HEK293 (cell line): ENCODE measurements at regions not wholly inside any gene's neighbourhood (a gene's known extent, or its start where the extent isn't known, plus 50 kb on each side); places are given as distances from the start of the nearest gene placed in this dataset.

ENCODE experiments used
- CTCF ChIA-PET: fragments of 350-600 bp; formaldehyde crosslinking; extraction: SDS; loops from one replicate; lab custom pipeline; 2021; ENCODE audit warnings: antibody characterized with exemption; lab: Yijun Ruan, JAX
- POLR2A ChIA-PET: fragments of 300-600 bp; formaldehyde crosslinking; extraction: SDS; loops from one replicate; lab custom pipeline; 2020; ENCODE audit warnings: antibody characterized with exemption, inconsistent platforms; lab: Yijun Ruan, JAX
- H3K27ac ChIP-seq: fragments of 200-500 bp; sonication (Bioruptor generic); 2 replicates; pipeline ENCODE4 v1.5.1; 2014; ENCODE audit warnings: low read depth, low read length, control low read depth, inconsistent platforms; ENCODE audit errors: extremely low read depth
- H3K36me3 ChIP-seq, 2 experiments: fragments of 200-500 bp in 1 of 2; sonication (Bioruptor generic) in 1 of 2; 1 replicate in 1 of 2; 2 replicates in 1 of 2; pipeline ENCODE4 v1.5.1; 2014 to 2017; ENCODE audit warnings: inconsistent platforms in 2 of 2, low read length in 2 of 2; ENCODE audit not compliant: control insufficient read depth in 2 of 2, insufficient read depth in 1 of 2
- H3K4me1 ChIP-seq: fragments of 200-500 bp; sonication (Bioruptor generic); 2 replicates; pipeline ENCODE4 v1.5.1; 2014; ENCODE audit warnings: mild to moderate bottlenecking, low read length, inconsistent platforms; ENCODE audit not compliant: control insufficient read depth, insufficient read depth
- H3K4me3 ChIP-seq: 2 replicates; pipeline ENCODE4 v1.5.1; 2011; ENCODE audit warnings: low read depth, mild to moderate bottlenecking, control low read depth, low read length, moderate library complexity
- H3K9me3 ChIP-seq: fragments of 200-500 bp; sonication (Bioruptor generic); 2 replicates; pipeline ENCODE4 v1.5.1; 2014; ENCODE audit warnings: low read depth, low read length, inconsistent platforms; ENCODE audit not compliant: control insufficient read depth, insufficient read depth
- GFI1B ChIP-seq: fragments of 450-650 bp; formaldehyde crosslinking; IDR thresholded peaks from 2 replicates; pipeline ENCODE4 v1.5.1; 2016; ENCODE audit warnings: missing biosample characterization, missing genetic modification characterization
- GLI4 ChIP-seq: fragments of 450-650 bp; formaldehyde crosslinking; IDR thresholded peaks from 2 replicates; pipeline ENCODE4 v1.5.1; 2016; ENCODE audit warnings: missing biosample characterization, missing genetic modification characterization
- HOXA7 ChIP-seq: sonication (generic); formaldehyde crosslinking; IDR thresholded peaks from 2 replicates; pipeline ENCODE4 v1.8.1; 2022; ENCODE audit warnings: missing genetic modification reagents, borderline replicate concordance
- KLF7 ChIP-seq: fragments of 450-650 bp; formaldehyde crosslinking; IDR thresholded peaks from 2 replicates; pipeline ENCODE4 v1.5.1; 2016; ENCODE audit warnings: missing biosample characterization, missing genetic modification characterization, borderline replicate concordance
- MEIS1 ChIP-seq: sonication (generic); formaldehyde crosslinking; IDR thresholded peaks from 2 replicates; pipeline ENCODE4 v1.8.1; 2022; ENCODE audit warnings: missing genetic modification reagents, mild to moderate bottlenecking, borderline replicate concordance
- MYNN ChIP-seq: fragments of 450-650 bp; formaldehyde crosslinking; IDR thresholded peaks from 2 replicates; pipeline ENCODE4 v1.5.1; 2016; ENCODE audit warnings: missing biosample characterization, missing genetic modification characterization, borderline replicate concordance
- ZBTB48 ChIP-seq: fragments of 450-650 bp; formaldehyde crosslinking; IDR thresholded peaks from 2 replicates; pipeline ENCODE4 v1.5.1; 2016; ENCODE audit warnings: missing biosample characterization, missing genetic modification characterization
- ZBTB8A ChIP-seq: fragments of 450-650 bp; formaldehyde crosslinking; IDR thresholded peaks from 2 replicates; pipeline ENCODE4 v1.5.1; 2016; ENCODE audit warnings: missing biosample characterization, missing genetic modification characterization
- ZNF121 ChIP-seq: fragments of 450-650 bp; formaldehyde crosslinking; IDR thresholded peaks from 2 replicates; pipeline ENCODE4 v1.5.1; 2016; ENCODE audit warnings: missing biosample characterization, missing genetic modification characterization
- ZNF391 ChIP-seq: fragments of 450-650 bp; formaldehyde crosslinking; IDR thresholded peaks from 2 replicates; pipeline ENCODE4 v1.5.1; 2016; ENCODE audit warnings: low read depth, missing biosample characterization, missing genetic modification characterization, borderline replicate concordance
- ZNF501 ChIP-seq: fragments of 450-650 bp; formaldehyde crosslinking; IDR thresholded peaks from 2 replicates; pipeline ENCODE4 v1.5.1; 2016; ENCODE audit warnings: missing biosample characterization, missing genetic modification characterization
- ZNF548 ChIP-seq: fragments of 450-650 bp; formaldehyde crosslinking; IDR thresholded peaks from 2 replicates; pipeline ENCODE4 v1.5.1; 2016; ENCODE audit warnings: missing biosample characterization, missing genetic modification characterization
- ZNF555 ChIP-seq: fragments of 450-650 bp; formaldehyde crosslinking; conservative IDR thresholded peaks from 2 replicates; pipeline ENCODE4 v1.5.1; 2017; ENCODE audit warnings: missing biosample characterization, mild to moderate bottlenecking, missing genetic modification characterization, inconsistent platforms
- ZNF623 ChIP-seq: fragments of 450-650 bp; formaldehyde crosslinking; IDR thresholded peaks from 2 replicates; pipeline ENCODE4 v1.5.1; 2016; ENCODE audit warnings: missing biosample characterization, missing genetic modification characterization
- ZNF670 ChIP-seq: fragments of 450-650 bp; formaldehyde crosslinking; IDR thresholded peaks from 2 replicates; pipeline ENCODE4 v1.5.1; 2016; ENCODE audit warnings: missing biosample characterization, missing genetic modification characterization, low read depth
- ZNF768 ChIP-seq: fragments of 450-650 bp; formaldehyde crosslinking; IDR thresholded peaks from 2 replicates; pipeline ENCODE4 v1.5.1; 2018; ENCODE audit warnings: missing biosample characterization, mild to moderate bottlenecking, missing genetic modification characterization
- ZNF776 ChIP-seq: fragments of 450-650 bp; formaldehyde crosslinking; IDR thresholded peaks from 2 replicates; pipeline ENCODE4 v1.5.0; 2017; ENCODE audit warnings: missing biosample characterization, missing genetic modification characterization, borderline replicate concordance
- ZNF777 ChIP-seq: fragments of 450-650 bp; formaldehyde crosslinking; IDR thresholded peaks from 2 replicates; pipeline ENCODE4 v1.5.1; 2017; ENCODE audit warnings: missing biosample characterization, missing genetic modification characterization, borderline replicate concordance
- ZNF830 ChIP-seq: fragments of 450-650 bp; IDR thresholded peaks from 2 replicates; pipeline ENCODE4 v1.5.0; 2018; ENCODE audit warnings: missing biosample characterization, missing genetic modification characterization, low read depth, mild to moderate bottlenecking, moderate library complexity
- TF ChIP-seq, protein P1 (sequence below): fragments of 450-650 bp; formaldehyde crosslinking; IDR thresholded peaks from 2 replicates; pipeline ENCODE4 v1.5.1; 2016; ENCODE audit warnings: missing biosample characterization, missing genetic modification characterization
- TF ChIP-seq, protein P2 (sequence below): fragments of 450-650 bp; formaldehyde crosslinking; IDR thresholded peaks from 2 replicates; pipeline ENCODE4 v1.5.1; 2016; ENCODE audit warnings: missing biosample characterization, missing genetic modification characterization
- TF ChIP-seq, protein P3 (sequence below): fragments of 450-650 bp; formaldehyde crosslinking; IDR thresholded peaks from 2 replicates; pipeline ENCODE4 v1.5.1; 2016; ENCODE audit warnings: missing biosample characterization, missing genetic modification characterization
- TF ChIP-seq, protein P4 (sequence below): fragments of 450-650 bp; formaldehyde crosslinking; IDR thresholded peaks from 2 replicates; pipeline ENCODE4 v1.5.1; 2016; ENCODE audit warnings: missing biosample characterization, missing genetic modification characterization, low read depth

DNA sequence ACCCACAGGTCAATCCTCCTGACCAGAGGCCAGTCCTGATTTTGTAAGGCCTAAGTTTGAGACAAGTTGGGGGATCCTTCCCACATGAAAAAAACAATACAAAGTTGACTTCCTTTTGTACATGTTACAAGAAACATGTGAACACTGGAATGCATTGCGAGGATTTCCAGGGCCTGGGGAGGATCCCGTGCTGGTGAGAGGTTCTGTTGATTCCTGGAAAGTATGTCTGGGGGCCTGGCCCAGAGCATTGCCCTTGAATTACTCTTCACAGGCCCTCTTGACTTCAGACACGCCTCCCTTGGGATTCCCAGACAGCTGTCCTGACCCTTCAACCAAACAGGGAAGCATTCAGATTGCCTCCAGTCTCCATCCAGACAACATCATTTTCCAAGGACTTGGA lies 234.2 kb upstream of the IRX2 start:
- H3K9me3 ChIP-seq = no peaks in the 10 kb centered on the region
- H3K4me1 ChIP-seq = no peaks in the 10 kb centered on the region
- ChIA-PET POLR2A (no interaction called here), CTCF (no interaction called here)
- H3K36me3 ChIP-seq = no peaks in the 10 kb centered on the region
- no peak overlapping the region for H3K4me3 ChIP-seq
- no peak overlapping the region for H3K27ac ChIP-seq
- TF ChIP-seq ZNF623 (tag by site-specific recombination) = no peak
- TF ChIP-seq GFI1B (tag by site-specific recombination) = no peak
- TF ChIP-seq ZNF670 (tag by site-specific recombination) = no peak
- TF ChIP-seq GLI4 (tag by site-specific recombination) = no peak
- no peak for TF ChIP-seq ZNF555 (tag by site-specific recombination)
- TF ChIP-seq ZNF776 (tag by site-specific recombination) = no peak

DNA sequence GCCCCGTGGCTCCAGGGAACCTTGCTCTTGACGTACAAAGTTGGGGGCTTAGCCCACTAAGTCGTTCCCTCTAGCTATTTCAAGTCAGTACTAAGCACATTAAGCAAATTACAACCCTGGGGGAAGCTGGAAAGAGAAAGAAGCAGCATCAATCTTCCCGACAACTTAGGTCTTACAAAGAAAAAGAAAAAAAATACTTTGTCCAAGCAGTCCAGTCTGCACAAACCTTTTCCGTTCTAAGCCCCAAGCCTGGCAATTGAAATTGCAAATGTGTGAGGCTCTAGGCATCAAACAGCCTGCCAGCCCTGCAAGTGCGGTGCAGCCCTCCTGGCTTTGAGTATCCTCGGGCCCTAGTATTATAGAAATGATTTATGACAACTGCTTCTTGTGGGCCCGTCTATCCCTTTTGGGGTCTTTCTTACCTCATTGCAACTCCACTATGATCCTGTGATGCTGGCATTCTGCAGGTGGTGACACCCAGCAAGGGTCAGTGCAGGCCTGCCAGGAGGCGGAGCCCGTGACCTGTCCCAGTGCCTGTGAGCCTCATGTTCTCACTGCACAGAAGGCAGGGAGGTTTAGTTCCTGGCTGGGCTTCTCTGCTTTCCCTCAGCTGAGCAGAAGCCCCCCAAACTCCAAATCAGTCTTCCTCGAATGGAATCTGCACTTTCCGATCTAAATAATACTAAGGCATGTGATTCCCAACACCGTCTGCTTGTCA lies 232.3 kb upstream of the IRX2 start:
- H3K36me3 ChIP-seq = no peaks in the 10 kb centered on the region
- POLR2A ChIA-PET = no interaction called here
- TF ChIP-seq, protein P1, sequence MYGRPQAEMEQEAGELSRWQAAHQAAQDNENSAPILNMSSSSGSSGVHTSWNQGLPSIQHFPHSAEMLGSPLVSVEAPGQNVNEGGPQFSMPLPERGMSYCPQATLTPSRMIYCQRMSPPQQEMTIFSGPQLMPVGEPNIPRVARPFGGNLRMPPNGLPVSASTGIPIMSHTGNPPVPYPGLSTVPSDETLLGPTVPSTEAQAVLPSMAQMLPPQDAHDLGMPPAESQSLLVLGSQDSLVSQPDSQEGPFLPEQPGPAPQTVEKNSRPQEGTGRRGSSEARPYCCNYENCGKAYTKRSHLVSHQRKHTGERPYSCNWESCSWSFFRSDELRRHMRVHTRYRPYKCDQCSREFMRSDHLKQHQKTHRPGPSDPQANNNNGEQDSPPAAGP (tag by site-specific recombination) = no peak
- TF ChIP-seq ZNF777 (tag by site-specific recombination) = no peak
- TF ChIP-seq ZNF548 (tag by site-specific recombination) = no peak
- no peak for TF ChIP-seq ZNF830
- TF ChIP-seq, protein P2, sequence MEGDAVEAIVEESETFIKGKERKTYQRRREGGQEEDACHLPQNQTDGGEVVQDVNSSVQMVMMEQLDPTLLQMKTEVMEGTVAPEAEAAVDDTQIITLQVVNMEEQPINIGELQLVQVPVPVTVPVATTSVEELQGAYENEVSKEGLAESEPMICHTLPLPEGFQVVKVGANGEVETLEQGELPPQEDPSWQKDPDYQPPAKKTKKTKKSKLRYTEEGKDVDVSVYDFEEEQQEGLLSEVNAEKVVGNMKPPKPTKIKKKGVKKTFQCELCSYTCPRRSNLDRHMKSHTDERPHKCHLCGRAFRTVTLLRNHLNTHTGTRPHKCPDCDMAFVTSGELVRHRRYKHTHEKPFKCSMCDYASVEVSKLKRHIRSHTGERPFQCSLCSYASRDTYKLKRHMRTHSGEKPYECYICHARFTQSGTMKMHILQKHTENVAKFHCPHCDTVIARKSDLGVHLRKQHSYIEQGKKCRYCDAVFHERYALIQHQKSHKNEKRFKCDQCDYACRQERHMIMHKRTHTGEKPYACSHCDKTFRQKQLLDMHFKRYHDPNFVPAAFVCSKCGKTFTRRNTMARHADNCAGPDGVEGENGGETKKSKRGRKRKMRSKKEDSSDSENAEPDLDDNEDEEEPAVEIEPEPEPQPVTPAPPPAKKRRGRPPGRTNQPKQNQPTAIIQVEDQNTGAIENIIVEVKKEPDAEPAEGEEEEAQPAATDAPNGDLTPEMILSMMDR (tag by site-specific recombination) = no peak
- TF ChIP-seq HOXA7 = no peak
- no peak for TF ChIP-seq ZNF391 (tag by site-specific recombination)
- no peak for TF ChIP-seq ZBTB48
- TF ChIP-seq ZNF768 = no peak
- no peak overlapping the region for H3K4me3 ChIP-seq
- CTCF ChIA-PET = no interaction called here
- H3K27ac ChIP-seq = no peak overlapping the region
- H3K9me3 ChIP-seq = no peaks in the 10 kb centered on the region
- no peaks in the 10 kb centered on the region for H3K4me1 ChIP-seq

DNA sequence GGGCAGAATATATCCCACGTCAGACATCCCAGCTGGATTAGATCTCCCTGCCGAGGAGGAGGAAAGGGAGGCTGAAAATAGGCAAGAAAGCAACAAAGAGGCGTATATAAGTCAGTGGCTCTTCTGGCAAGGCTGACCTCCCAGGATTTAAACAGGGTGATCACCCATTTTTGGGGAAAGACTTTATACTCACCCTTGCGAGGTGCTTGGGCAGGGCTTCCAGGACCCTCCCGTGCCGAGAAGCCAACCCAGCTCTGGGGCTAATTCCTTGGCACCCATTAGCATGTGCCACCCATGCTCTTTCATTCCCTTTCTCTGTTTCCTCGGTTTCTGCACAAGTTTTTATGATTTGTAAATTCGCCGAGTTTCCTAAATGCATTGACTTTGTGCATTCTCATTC lies 230.2 kb upstream of the IRX2 start:
- H3K9me3 ChIP-seq = no peaks in the 10 kb centered on the region
- H3K27ac ChIP-seq = no peak overlapping the region
- no peak overlapping the region for H3K4me3 ChIP-seq
- no peaks in the 10 kb centered on the region for H3K4me1 ChIP-seq
- no peak for TF ChIP-seq ZNF501 (tag by site-specific recombination)
- TF ChIP-seq KLF7 (tag by site-specific recombination) = no peak
- TF ChIP-seq, protein P3, sequence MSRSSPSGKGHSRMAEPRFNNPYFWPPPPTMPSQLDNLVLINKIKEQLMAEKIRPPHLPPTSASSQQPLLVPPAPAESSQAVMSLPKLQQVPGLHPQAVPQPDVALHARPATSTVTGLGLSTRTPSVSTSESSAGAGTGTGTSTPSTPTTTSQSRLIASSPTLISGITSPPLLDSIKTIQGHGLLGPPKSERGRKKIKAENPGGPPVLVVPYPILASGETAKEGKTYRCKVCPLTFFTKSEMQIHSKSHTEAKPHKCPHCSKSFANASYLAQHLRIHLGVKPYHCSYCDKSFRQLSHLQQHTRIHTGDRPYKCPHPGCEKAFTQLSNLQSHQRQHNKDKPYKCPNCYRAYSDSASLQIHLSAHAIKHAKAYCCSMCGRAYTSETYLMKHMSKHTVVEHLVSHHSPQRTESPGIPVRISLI = no peak
- TF ChIP-seq MEIS1 (CRISPR knock-in tag) = no peak
- TF ChIP-seq, protein P4, sequence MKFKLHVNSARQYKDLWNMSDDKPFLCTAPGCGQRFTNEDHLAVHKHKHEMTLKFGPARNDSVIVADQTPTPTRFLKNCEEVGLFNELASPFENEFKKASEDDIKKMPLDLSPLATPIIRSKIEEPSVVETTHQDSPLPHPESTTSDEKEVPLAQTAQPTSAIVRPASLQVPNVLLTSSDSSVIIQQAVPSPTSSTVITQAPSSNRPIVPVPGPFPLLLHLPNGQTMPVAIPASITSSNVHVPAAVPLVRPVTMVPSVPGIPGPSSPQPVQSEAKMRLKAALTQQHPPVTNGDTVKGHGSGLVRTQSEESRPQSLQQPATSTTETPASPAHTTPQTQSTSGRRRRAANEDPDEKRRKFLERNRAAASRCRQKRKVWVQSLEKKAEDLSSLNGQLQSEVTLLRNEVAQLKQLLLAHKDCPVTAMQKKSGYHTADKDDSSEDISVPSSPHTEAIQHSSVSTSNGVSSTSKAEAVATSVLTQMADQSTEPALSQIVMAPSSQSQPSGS = no peak
- no peak for TF ChIP-seq ZBTB8A (tag by site-specific recombination)
- no peak for TF ChIP-seq ZNF121 (tag by site-specific recombination)
- no peak for TF ChIP-seq MYNN (tag by site-specific recombination)
- no peak for TF ChIP-seq ZNF555 (tag by site-specific recombination)
- POLR2A ChIA-PET = no interaction called here
- no peaks in the 10 kb centered on the region for H3K36me3 ChIP-seq
- CTCF ChIA-PET = no interaction called here
